Stomach (tissue), 4 donors: ENCODE measurements at regions not wholly inside any gene's neighbourhood (a gene's known extent, or its start where the extent isn't known, plus 50 kb on each side); places are given as distances from the start of the nearest gene placed in this dataset.

Experiments
- EP300 ChIP-seq: sonication (generic); formaldehyde crosslinking; IDR thresholded peaks from one replicate; pipeline ENCODE4 v1.6.1; 2017; ENCODE audit warnings: antibody characterized with exemption
- POLR2A ChIP-seq, 4 donors: fragments of 450-650 bp; IDR thresholded peaks; one replicate each; pipeline ENCODE4 v1.6.1; 2016; ENCODE audit warnings: antibody characterized with exemption in 4 of 4, control low read depth in 2 of 4, mild to moderate bottlenecking in 1 of 4, moderate library complexity in 1 of 4
- TF ChIP-seq, protein P1 (sequence below), 7 experiments: fragments of 450-650 bp in 4 of 7; fragments of 200-600 bp in 3 of 7; sonication (generic) in 3 of 7; IDR thresholded peaks; one replicate each; pipeline ENCODE4 v1.5.1; 2016 to 2019; ENCODE audit warnings: antibody characterized with exemption in 7 of 7, control low read depth in 2 of 7, mild to moderate bottlenecking in 1 of 7

DNA sequence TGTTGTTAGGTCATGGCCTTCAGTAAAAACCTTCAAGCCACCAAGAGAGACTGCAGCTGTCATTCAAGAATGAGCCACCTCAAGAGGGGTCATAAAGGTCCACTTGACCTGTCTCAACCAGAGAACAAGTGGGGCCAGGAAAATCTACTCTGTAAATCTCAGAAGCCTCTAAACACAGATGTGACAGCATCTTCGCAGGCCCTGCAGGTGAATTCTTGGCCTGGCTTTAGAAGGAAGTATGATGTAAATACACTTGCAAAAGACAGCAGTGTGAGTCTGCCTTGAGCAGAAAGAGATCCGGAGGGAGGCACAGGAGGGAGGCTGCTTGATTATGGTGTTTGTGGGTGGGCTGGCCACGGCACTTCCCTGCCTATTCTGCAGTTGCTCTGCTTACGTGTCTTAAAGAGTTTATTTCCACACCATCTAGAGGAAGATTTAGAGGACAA is 1082.9 kb downstream of the UQCRFS1 start:
- TF ChIP-seq, protein P1, sequence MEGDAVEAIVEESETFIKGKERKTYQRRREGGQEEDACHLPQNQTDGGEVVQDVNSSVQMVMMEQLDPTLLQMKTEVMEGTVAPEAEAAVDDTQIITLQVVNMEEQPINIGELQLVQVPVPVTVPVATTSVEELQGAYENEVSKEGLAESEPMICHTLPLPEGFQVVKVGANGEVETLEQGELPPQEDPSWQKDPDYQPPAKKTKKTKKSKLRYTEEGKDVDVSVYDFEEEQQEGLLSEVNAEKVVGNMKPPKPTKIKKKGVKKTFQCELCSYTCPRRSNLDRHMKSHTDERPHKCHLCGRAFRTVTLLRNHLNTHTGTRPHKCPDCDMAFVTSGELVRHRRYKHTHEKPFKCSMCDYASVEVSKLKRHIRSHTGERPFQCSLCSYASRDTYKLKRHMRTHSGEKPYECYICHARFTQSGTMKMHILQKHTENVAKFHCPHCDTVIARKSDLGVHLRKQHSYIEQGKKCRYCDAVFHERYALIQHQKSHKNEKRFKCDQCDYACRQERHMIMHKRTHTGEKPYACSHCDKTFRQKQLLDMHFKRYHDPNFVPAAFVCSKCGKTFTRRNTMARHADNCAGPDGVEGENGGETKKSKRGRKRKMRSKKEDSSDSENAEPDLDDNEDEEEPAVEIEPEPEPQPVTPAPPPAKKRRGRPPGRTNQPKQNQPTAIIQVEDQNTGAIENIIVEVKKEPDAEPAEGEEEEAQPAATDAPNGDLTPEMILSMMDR (IDR thresholded peaks at IDR 0.05): no peak
- TF ChIP-seq EP300: no peak
- TF ChIP-seq POLR2A (IDR thresholded peaks at IDR 0.05): no peak
